ENCODE measurements at regions not wholly inside any gene's neighbourhood (a gene's known extent, or its start where the extent isn't known, plus 50 kb on each side); places are given as distances from the start of the nearest gene placed in this dataset.
"Not testable (repeated sequence)": the region's sequence is repeated elsewhere in the genome, so short reads cannot be mapped to it uniquely, and the experiment has no call there.

DNA sequence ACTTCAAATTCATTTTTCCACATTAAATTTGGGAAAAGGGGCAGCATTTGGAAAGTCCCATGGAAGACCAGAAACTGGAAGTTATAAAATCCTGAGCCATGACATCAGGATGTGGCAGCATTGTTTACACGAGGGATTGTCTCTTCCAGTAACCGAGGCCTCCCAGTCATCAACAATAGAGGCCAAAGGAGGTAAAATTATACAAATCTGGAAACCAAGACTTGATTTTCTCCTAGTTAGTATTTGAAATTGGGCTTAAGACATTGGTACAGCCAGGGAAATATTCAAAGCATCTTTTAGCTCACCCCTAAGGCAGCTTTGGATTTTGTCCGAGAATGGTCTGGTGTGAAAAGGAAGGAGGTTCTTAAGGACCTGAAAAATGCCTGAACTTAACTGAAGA is 251.6 kb upstream of the FOXF1 start:
- H3K27ac ChIP-seq: no peak overlapping the region
- H3K9me3 ChIP-seq: peaks cover 0 to 18% (median 7%) of the 10 kb centered on the region in 11 donors
- intact Hi-C loops (cut with DNase I): no loop called here
- no peaks in the 10 kb centered on the region for H3K36me3 ChIP-seq
- TF ChIP-seq, protein P1, sequence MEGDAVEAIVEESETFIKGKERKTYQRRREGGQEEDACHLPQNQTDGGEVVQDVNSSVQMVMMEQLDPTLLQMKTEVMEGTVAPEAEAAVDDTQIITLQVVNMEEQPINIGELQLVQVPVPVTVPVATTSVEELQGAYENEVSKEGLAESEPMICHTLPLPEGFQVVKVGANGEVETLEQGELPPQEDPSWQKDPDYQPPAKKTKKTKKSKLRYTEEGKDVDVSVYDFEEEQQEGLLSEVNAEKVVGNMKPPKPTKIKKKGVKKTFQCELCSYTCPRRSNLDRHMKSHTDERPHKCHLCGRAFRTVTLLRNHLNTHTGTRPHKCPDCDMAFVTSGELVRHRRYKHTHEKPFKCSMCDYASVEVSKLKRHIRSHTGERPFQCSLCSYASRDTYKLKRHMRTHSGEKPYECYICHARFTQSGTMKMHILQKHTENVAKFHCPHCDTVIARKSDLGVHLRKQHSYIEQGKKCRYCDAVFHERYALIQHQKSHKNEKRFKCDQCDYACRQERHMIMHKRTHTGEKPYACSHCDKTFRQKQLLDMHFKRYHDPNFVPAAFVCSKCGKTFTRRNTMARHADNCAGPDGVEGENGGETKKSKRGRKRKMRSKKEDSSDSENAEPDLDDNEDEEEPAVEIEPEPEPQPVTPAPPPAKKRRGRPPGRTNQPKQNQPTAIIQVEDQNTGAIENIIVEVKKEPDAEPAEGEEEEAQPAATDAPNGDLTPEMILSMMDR (IDR thresholded peaks at IDR 0.05): no peak
- WGBS, 2 donors: 68 to 78% methylated on average over 3 of the region's 3 CpGs
- H3K27me3 ChIP-seq: peaks cover 0 to 41% (median 0%) of the 10 kb centered on the region in 7 donors
- H3K4me3 ChIP-seq: no peak overlapping the region
- ATAC-seq: no peak
- no peaks in the 10 kb centered on the region for H3K4me1 ChIP-seq
- no peak for DNase-seq

DNA sequence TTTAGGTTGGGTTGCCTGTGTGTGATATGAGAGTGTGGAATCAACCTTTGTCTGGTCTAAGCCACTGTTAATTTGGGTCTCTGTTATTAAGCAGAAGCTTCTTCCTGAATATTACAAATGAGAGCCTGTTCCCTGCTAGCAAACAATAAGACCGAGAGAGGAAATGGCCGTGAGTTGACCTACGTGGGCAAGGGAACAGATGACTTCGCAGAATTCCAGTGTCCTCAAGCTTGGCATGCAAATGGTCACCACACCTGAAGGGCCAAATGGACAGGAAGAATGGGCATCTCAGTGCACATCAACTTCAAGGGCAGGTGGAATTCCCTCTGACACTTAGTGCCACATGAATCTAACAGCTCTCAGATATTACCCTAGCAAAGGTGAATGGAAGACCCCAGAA is 250.8 kb upstream of the FOXF1 start:
- TF ChIP-seq, protein P1 (IDR thresholded peaks at IDR 0.05): no peak
- intact Hi-C loops (cut with DNase I): no loop called here
- Histone ChIP-seq H3K4me3 (no peak overlapping the region), H3K27ac (no peak overlapping the region), H3K4me1 (no peaks in the 10 kb centered on the region), H3K9me3 (peaks cover 0 to 18% (median 7%) of the 10 kb centered on the region in 11 donors), H3K27me3 (peaks cover 0 to 41% (median 0%) of the 10 kb centered on the region in 7 donors), H3K36me3 (no peaks in the 10 kb centered on the region)
- no peak for DNase-seq
- no peak for ATAC-seq
- WGBS, 2 donors: 64 to 70% methylated on average over 4 of the region's 4 CpGs

DNA sequence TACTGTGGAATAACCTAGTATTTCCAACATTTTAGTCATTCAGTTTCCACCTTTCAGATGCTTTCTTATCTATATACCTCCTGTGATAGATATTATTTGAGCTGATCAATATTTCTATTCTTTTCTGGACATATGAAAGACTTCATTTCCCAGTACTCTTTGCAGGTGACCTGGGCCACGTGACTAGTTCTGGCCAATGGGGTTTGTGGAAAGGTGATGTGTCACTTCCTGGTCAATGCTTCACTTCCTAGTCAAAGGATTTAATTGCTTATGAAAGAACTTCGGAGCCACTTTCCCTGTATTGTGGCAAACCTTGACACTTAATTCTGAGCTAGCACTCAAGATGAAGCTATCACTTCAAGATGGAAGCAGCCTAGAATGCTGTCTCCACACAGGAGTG is 248.9 kb upstream of the FOXF1 start:
- intact Hi-C loops (cut with DNase I): no loop called here
- ATAC-seq: no peak

DNA sequence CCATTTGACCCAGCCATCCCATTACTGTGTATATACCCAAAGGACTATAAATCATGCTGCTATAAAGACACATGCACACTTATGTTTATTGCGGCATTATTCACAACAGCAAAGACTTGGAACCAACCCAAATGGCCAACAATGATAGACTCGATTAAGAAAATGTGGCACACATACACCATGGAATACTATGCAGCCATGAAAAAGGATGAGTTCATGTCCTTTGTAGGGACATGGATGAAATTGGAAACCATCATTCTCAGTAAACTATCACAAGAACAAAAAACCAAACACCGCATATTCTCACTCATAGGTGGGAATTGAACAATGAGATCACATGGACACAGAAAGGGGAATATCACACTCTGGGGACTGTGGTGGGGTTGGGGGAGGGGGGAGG is 242.7 kb upstream of the FOXF1 start:
- H3K4me3 ChIP-seq; intact Hi-C loops (cut with DNase I); H3K36me3 ChIP-seq; H3K4me1 ChIP-seq; ATAC-seq; H3K27ac ChIP-seq; H3K9me3 ChIP-seq; DNase-seq; H3K27me3 ChIP-seq: not testable (repeated sequence)
- 87 to 90% methylated on average over 2 of the region's 3 CpGs for WGBS, 2 donors

More for the DNA sequence above, 248.9 kb upstream of the FOXF1 start:
- H3K27ac ChIP-seq: no peak overlapping the region
- H3K27me3 ChIP-seq: peaks cover 0 to 38% (median 0%) of the 10 kb centered on the region in 7 donors
- H3K4me3 ChIP-seq: no peak overlapping the region
- H3K9me3 ChIP-seq: peaks cover 0 to 3% (median 0%) of the 10 kb centered on the region in 11 donors
- 85 to 94% methylated on average over 2 of the region's 2 CpGs for WGBS, 2 donors
- no peak for DNase-seq
- H3K4me1 ChIP-seq: no peaks in the 10 kb centered on the region
- TF ChIP-seq, protein P1 (IDR thresholded peaks at IDR 0.05): no peak
- H3K36me3 ChIP-seq: no peaks in the 10 kb centered on the region

DNA sequence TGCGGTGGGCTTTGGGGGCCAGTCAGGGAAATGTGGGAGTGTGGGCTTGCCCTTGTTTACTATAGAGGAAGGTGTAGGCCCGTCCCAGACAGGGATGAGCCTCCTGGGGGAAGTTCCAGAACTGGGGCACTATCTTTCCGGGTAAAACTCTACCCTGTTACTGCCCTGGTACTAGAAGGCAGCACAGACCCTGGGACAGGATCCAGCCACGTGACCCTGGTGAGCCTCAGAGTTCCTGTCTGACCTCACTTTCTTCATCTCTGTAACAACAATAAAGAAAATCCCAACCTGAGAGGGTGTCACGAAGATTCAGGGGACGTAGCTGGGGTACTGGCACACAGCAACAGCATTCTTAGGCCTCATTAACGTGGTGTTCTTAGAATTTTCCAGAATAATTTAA is 239.6 kb upstream of the FOXF1 start:
- 50 to 55% methylated on average over 7 of the region's 7 CpGs for WGBS, 2 donors
- H3K27ac ChIP-seq: no peak overlapping the region
- no peaks in the 10 kb centered on the region for H3K36me3 ChIP-seq
- H3K4me3 ChIP-seq: no peak overlapping the region
- H3K27me3 ChIP-seq: peaks cover 0 to 28% (median 15%) of the 10 kb centered on the region in 7 donors
- ATAC-seq (no peak), DNase-seq (no peak)
- intact Hi-C loops (cut with DNase I): no loop called here
- TF ChIP-seq, protein P1 (IDR thresholded peaks at IDR 0.05): no peak
- H3K9me3 ChIP-seq: peaks cover 0 to 13% (median 0%) of the 10 kb centered on the region in 11 donors
- no peaks in the 10 kb centered on the region for H3K4me1 ChIP-seq

Measured in heart right ventricle (tissue), 16 donors.